ENCODE measurements at regions not wholly inside any gene's neighbourhood (a gene's known extent, or its start where the extent isn't known, plus 50 kb on each side); places are given as distances from the start of the nearest gene placed in this dataset.
A peak's percentile ranks its signal among the peaks of the same experiment; 100 is the strongest.

- DNase-seq (no peak), ATAC-seq (ENCODE audit: low read depth in 2 of 2) (no peak)
- H3K36me3 ChIP-seq (ENCODE audit: control insufficient read depth, insufficient read depth, low read length): no peaks in the 10 kb centered on the region
- Mint-ChIP-seq H3K27ac (peak overlapping the region in 1 of 3 donors; percentile 32), H3K27me3 (peaks cover 6% of the 10 kb centered on the region), H3K4me1 (no peaks in the 10 kb centered on the region), H3K36me3 (no peaks in the 10 kb centered on the region), H3K4me3 (no peak overlapping the region), H3K9me3 (peaks cover 0 to 2% (median 0%) of the 10 kb centered on the region in 7 donors)
- no peak overlapping the region for H3K27ac ChIP-seq (ENCODE audit: insufficient read depth, low read length, poor library complexity, severe bottlenecking)
- H3K9me3 ChIP-seq (ENCODE audit: control insufficient read depth in 2 of 2, low read length in 2 of 2): no peaks in the 10 kb centered on the region
- H3K4me3 ChIP-seq (ENCODE audit: low read depth, low read length): no peak overlapping the region
- peaks cover 2% of the 10 kb centered on the region for H3K27me3 ChIP-seq (ENCODE audit: control insufficient read depth, insufficient read depth, low read length)
- H3K4me1 ChIP-seq (ENCODE audit: control insufficient read depth, insufficient read depth, low read length, poor library complexity, severe bottlenecking): no peaks in the 10 kb centered on the region
Observed at GRCh38 chr6:170010665-170011203, 259.3 kb downstream of the ERMARD start.

GRCh38 chr6:170008294-170008785 lies 256.9 kb downstream of the ERMARD start:
- Mint-ChIP-seq H3K36me3 (no peaks in the 10 kb centered on the region), H3K4me1 (peaks cover 0 to 4% (median 0%) of the 10 kb centered on the region in 4 donors), H3K9me3 (peaks cover 0 to 11% (median 5%) of the 10 kb centered on the region in 7 donors), H3K27me3 (peaks cover 6% of the 10 kb centered on the region), H3K4me3 (no peak overlapping the region), H3K27ac (no peak overlapping the region)
- H3K36me3 ChIP-seq (ENCODE audit: control insufficient read depth, insufficient read depth, low read length): no peaks in the 10 kb centered on the region
- no peak overlapping the region for H3K27ac ChIP-seq (ENCODE audit: insufficient read depth, low read length, poor library complexity, severe bottlenecking)
- no peak for ATAC-seq (ENCODE audit: low read depth in 2 of 2)
- no peaks in the 10 kb centered on the region for H3K27me3 ChIP-seq (ENCODE audit: control insufficient read depth, insufficient read depth, low read length)
- H3K4me3 ChIP-seq (ENCODE audit: low read depth, low read length): no peak overlapping the region
- no peak for DNase-seq
- H3K4me1 ChIP-seq (ENCODE audit: control insufficient read depth, insufficient read depth, low read length, poor library complexity, severe bottlenecking): no peaks in the 10 kb centered on the region
- peaks cover 0 to 14% of the 10 kb centered on the region in 2 experiments for H3K9me3 ChIP-seq (ENCODE audit: control insufficient read depth in 2 of 2, low read length in 2 of 2)

- Mint-ChIP-seq H3K4me1 (peaks cover 0 to 4% (median 0%) of the 10 kb centered on the region in 4 donors), H3K27ac (no peak overlapping the region), H3K9me3 (peaks cover 0 to 18% (median 5%) of the 10 kb centered on the region in 7 donors), H3K27me3 (peaks cover under 1% of the 10 kb centered on the region), H3K36me3 (no peaks in the 10 kb centered on the region), H3K4me3 (peak overlapping the region in 1 of 4 donors; percentile 63)
- H3K27ac ChIP-seq (ENCODE audit: insufficient read depth, low read length, poor library complexity, severe bottlenecking): no peak overlapping the region
- ATAC-seq (ENCODE audit: low read depth in 2 of 2): no peak
- no peaks in the 10 kb centered on the region for H3K36me3 ChIP-seq (ENCODE audit: control insufficient read depth, insufficient read depth, low read length)
- no peak overlapping the region for H3K4me3 ChIP-seq (ENCODE audit: low read depth, low read length)
- peaks cover 0 to 17% of the 10 kb centered on the region in 2 experiments for H3K9me3 ChIP-seq (ENCODE audit: control insufficient read depth in 2 of 2, low read length in 2 of 2)
- DNase-seq: no peak
- H3K27me3 ChIP-seq (ENCODE audit: control insufficient read depth, insufficient read depth, low read length): no peaks in the 10 kb centered on the region
- H3K4me1 ChIP-seq (ENCODE audit: control insufficient read depth, insufficient read depth, low read length, poor library complexity, severe bottlenecking): no peaks in the 10 kb centered on the region
Observed at GRCh38 chr6:170007468-170008293, 256.3 kb downstream of the ERMARD start.

- Histone ChIP-seq H3K27ac (ENCODE audit: insufficient read depth, low read length, poor library complexity, severe bottlenecking) (no peak overlapping the region), H3K9me3 (ENCODE audit: control insufficient read depth in 2 of 2, low read length in 2 of 2) (peaks cover 0 to 17% of the 10 kb centered on the region in 2 experiments), H3K4me3 (ENCODE audit: low read depth, low read length) (no peak overlapping the region), H3K36me3 (ENCODE audit: control insufficient read depth, insufficient read depth, low read length) (no peaks in the 10 kb centered on the region), H3K4me1 (ENCODE audit: control insufficient read depth, insufficient read depth, low read length, poor library complexity, severe bottlenecking) (no peaks in the 10 kb centered on the region), H3K27me3 (ENCODE audit: control insufficient read depth, insufficient read depth, low read length) (no peaks in the 10 kb centered on the region)
- Mint-ChIP-seq H3K36me3 (no peaks in the 10 kb centered on the region), H3K27ac (no peak overlapping the region), H3K27me3 (no peaks in the 10 kb centered on the region), H3K4me3 (no peak overlapping the region), H3K9me3 (peaks cover 0 to 23% (median 5%) of the 10 kb centered on the region in 7 donors), H3K4me1 (peaks cover 0 to 4% (median 0%) of the 10 kb centered on the region in 4 donors)
- DNase-seq (no peak), ATAC-seq (ENCODE audit: low read depth in 2 of 2) (no peak)
Observed at GRCh38 chr6:170006900-170007467, 255.6 kb downstream of the ERMARD start.

DNA sequence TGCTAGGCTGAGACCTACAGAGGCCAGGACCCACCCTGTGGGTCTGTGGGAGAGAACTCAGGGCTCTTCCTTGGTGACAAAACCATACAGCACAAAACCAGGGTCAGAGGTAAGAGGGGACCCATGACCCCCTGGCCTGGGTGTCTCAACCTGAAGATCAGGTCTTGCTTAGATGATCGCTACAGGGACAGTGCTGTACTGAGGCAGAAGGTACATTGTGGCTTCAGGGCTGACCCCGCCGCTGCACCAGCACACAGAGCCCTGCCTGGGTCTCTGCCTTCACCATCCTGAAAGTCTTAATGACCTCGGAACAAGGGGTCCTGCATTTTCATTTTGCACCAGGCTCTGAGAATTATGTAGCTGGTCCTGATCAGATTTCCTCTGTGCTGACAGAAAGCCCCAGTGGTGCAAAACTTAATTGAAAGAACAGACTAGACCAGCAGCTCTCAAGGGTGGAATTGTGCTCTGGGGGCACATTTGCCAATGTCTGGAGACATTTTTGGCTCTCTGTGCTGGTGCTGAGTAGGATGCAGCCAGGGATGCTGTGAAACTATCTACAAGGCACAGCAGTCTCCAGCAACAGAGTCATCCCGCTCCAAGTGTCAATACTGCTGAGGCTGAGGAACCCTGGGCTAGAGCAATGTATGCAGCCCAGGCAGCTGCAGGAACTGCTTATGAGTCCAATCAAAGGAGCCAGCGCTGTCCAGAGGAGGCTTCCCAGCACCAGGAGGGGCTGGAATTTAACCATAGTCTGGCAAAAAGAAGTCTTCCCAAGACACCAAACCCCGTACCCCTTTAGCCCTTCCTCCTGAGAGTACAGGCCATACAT lies 254.9 kb downstream of the ERMARD start:
- no peak for ATAC-seq (ENCODE audit: low read depth in 2 of 2)
- no peaks in the 10 kb centered on the region for H3K27me3 ChIP-seq (ENCODE audit: control insufficient read depth, insufficient read depth, low read length)

DNA sequence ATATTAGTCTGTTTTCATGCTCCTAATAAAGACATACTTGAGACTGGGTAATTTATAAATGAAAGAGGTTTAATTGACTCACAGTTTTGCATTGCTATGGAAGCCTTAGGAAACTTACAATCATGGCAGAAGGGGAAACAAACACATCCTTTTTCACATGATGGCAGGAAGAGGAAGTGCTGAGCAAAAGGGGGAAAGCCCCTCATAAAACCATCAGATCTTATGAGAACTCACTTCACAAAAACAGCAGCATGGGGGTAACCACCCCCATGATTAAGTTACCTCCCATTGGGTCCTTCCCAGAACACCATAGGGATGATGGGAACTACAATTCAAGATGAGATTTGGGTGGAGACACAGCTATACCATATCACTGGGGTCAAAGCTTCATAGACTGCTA lies 254.2 kb downstream of the ERMARD start:
- H3K36me3 Mint-ChIP-seq: no peaks in the 10 kb centered on the region

More for the DNA sequence above, 254.9 kb downstream of the ERMARD start:
- H3K9me3 Mint-ChIP-seq: peaks cover 0 to 23% (median 5%) of the 10 kb centered on the region in 7 donors
- DNase-seq: no peak
- no peaks in the 10 kb centered on the region for H3K27me3 Mint-ChIP-seq
- H3K36me3 Mint-ChIP-seq: no peaks in the 10 kb centered on the region
- no peak overlapping the region for H3K27ac Mint-ChIP-seq
- Histone ChIP-seq H3K9me3 (ENCODE audit: control insufficient read depth in 2 of 2, low read length in 2 of 2) (peaks cover 0 to 17% of the 10 kb centered on the region in 2 experiments), H3K4me1 (ENCODE audit: control insufficient read depth, insufficient read depth, low read length, poor library complexity, severe bottlenecking) (no peaks in the 10 kb centered on the region), H3K36me3 (ENCODE audit: control insufficient read depth, insufficient read depth, low read length) (no peaks in the 10 kb centered on the region), H3K27ac (ENCODE audit: insufficient read depth, low read length, poor library complexity, severe bottlenecking) (no peak overlapping the region), H3K4me3 (ENCODE audit: low read depth, low read length) (no peak overlapping the region)
- no peak overlapping the region for H3K4me3 Mint-ChIP-seq
- peaks cover 0 to 4% (median 0%) of the 10 kb centered on the region in 4 donors for H3K4me1 Mint-ChIP-seq

DNA sequence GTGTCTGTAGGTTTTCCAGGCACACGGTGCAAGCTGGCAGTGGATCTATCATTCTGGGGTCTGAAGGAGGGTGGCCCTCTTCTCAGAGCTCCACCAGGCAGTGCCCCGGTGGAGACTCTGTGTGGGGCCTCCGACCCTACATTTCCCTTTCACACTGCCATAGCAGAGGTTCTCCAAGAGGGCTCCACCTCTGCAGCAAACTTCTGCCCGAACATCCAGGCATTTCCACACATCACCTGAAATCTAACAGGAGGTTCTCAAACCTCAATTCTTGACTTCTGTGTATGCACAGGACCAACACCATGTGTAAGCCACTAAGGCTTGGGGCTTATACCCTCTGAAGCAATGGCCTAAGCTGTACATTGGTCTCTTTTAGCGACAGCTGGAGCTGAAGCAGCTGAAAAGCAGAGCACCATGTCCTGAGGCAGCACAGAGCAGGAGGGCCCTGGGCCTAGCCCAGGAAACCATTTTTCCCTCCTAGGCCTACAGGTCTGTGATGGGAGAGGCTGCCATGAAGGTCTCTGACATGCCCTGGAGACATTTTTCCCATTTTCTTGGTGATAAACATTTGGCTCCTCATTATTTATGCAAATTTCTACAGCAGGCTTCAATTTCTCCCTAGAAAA lies 253.3 kb downstream of the ERMARD start:
- ATAC-seq (ENCODE audit: low read depth in 2 of 2): no peak
- no peak overlapping the region for H3K4me3 Mint-ChIP-seq
- no peak for DNase-seq
- H3K27me3 Mint-ChIP-seq: no peaks in the 10 kb centered on the region
- Histone ChIP-seq H3K9me3 (ENCODE audit: control insufficient read depth in 2 of 2, low read length in 2 of 2) (peaks cover 0 to 17% of the 10 kb centered on the region in 2 experiments), H3K36me3 (ENCODE audit: control insufficient read depth, insufficient read depth, low read length) (no peaks in the 10 kb centered on the region), H3K27me3 (ENCODE audit: control insufficient read depth, insufficient read depth, low read length) (no peaks in the 10 kb centered on the region), H3K4me3 (ENCODE audit: low read depth, low read length) (no peak overlapping the region), H3K27ac (ENCODE audit: insufficient read depth, low read length, poor library complexity, severe bottlenecking) (no peak overlapping the region), H3K4me1 (ENCODE audit: control insufficient read depth, insufficient read depth, low read length, poor library complexity, severe bottlenecking) (no peaks in the 10 kb centered on the region)
- no peaks in the 10 kb centered on the region for H3K36me3 Mint-ChIP-seq
- peaks cover 0 to 4% (median 0%) of the 10 kb centered on the region in 4 donors for H3K4me1 Mint-ChIP-seq
- H3K9me3 Mint-ChIP-seq: peaks cover 0 to 26% (median 5%) of the 10 kb centered on the region in 7 donors
- H3K27ac Mint-ChIP-seq: no peak overlapping the region

More for the DNA sequence above, 254.2 kb downstream of the ERMARD start:
- Histone ChIP-seq H3K27ac (ENCODE audit: insufficient read depth, low read length, poor library complexity, severe bottlenecking) (no peak overlapping the region), H3K36me3 (ENCODE audit: control insufficient read depth, insufficient read depth, low read length) (no peaks in the 10 kb centered on the region), H3K27me3 (ENCODE audit: control insufficient read depth, insufficient read depth, low read length) (no peaks in the 10 kb centered on the region), H3K9me3 (ENCODE audit: control insufficient read depth in 2 of 2, low read length in 2 of 2) (peaks cover 0 to 17% of the 10 kb centered on the region in 2 experiments), H3K4me1 (ENCODE audit: control insufficient read depth, insufficient read depth, low read length, poor library complexity, severe bottlenecking) (no peaks in the 10 kb centered on the region), H3K4me3 (ENCODE audit: low read depth, low read length) (no peak overlapping the region)
- peaks cover 0 to 4% (median 0%) of the 10 kb centered on the region in 4 donors for H3K4me1 Mint-ChIP-seq
- DNase-seq (no peak), ATAC-seq (ENCODE audit: low read depth in 2 of 2) (no peak)
- H3K9me3 Mint-ChIP-seq: peaks cover 0 to 25% (median 5%) of the 10 kb centered on the region in 7 donors
- no peak overlapping the region for H3K27ac Mint-ChIP-seq
- H3K4me3 Mint-ChIP-seq: no peak overlapping the region
- no peaks in the 10 kb centered on the region for H3K27me3 Mint-ChIP-seq
